ENCODE measurements at regions not wholly inside any gene's neighbourhood (a gene's known extent, or its start where the extent isn't known, plus 50 kb on each side); places are given as distances from the start of the nearest gene placed in this dataset.
"Not testable (repeated sequence)": the region's sequence is repeated elsewhere in the genome, so short reads cannot be mapped to it uniquely, and the experiment has no call there.

- not testable (repeated sequence) for H3K4me3 ChIP-seq; H3K27ac ChIP-seq; DNase-seq; H3K9me3 ChIP-seq (replicated peaks); H3K36me3 ChIP-seq; H3K4me1 ChIP-seq; H3K27me3 ChIP-seq
Observed at GRCh38 chr22:10760418-10760817, 4767.6 kb upstream of the OR11H1 start.

GRCh38 chr22:10766320-10766719 is 4761.7 kb upstream of the OR11H1 start:
- H3K27ac ChIP-seq; H3K4me1 ChIP-seq; H3K36me3 ChIP-seq; DNase-seq; H3K9me3 ChIP-seq (replicated peaks); H3K27me3 ChIP-seq; H3K4me3 ChIP-seq: not testable (repeated sequence)

GRCh38 chr22:10768875-10769274 is 4759.1 kb upstream of the OR11H1 start:
- H3K36me3 ChIP-seq; H3K9me3 ChIP-seq (replicated peaks); H3K27ac ChIP-seq; H3K27me3 ChIP-seq; H3K4me1 ChIP-seq; H3K4me3 ChIP-seq; DNase-seq: not testable (repeated sequence)

- not testable (repeated sequence) for DNase-seq; H3K27ac ChIP-seq; H3K4me3 ChIP-seq; H3K4me1 ChIP-seq; H3K27me3 ChIP-seq; H3K9me3 ChIP-seq (replicated peaks); H3K36me3 ChIP-seq
Observed at GRCh38 chr22:10771744-10772143, 4756.2 kb upstream of the OR11H1 start.

GRCh38 chr22:10773341-10773740 is 4754.7 kb upstream of the OR11H1 start:
- H3K9me3 ChIP-seq (replicated peaks); DNase-seq; H3K27ac ChIP-seq; H3K4me1 ChIP-seq; H3K4me3 ChIP-seq; H3K27me3 ChIP-seq; H3K36me3 ChIP-seq: not testable (repeated sequence)

- not testable (repeated sequence) for H3K27ac ChIP-seq; H3K4me3 ChIP-seq; H3K27me3 ChIP-seq; H3K4me1 ChIP-seq; DNase-seq; H3K9me3 ChIP-seq (replicated peaks); H3K36me3 ChIP-seq
Observed at GRCh38 chr22:10775601-10776357, 4752.2 kb upstream of the OR11H1 start.

GRCh38 chr22:10776358-10776729 is 4751.6 kb upstream of the OR11H1 start:
- H3K27me3 ChIP-seq; H3K9me3 ChIP-seq (replicated peaks); DNase-seq; H3K36me3 ChIP-seq; H3K27ac ChIP-seq; H3K4me1 ChIP-seq; H3K4me3 ChIP-seq: not testable (repeated sequence)

- not testable (repeated sequence) for H3K27me3 ChIP-seq; H3K27ac ChIP-seq; H3K36me3 ChIP-seq; H3K4me1 ChIP-seq; H3K4me3 ChIP-seq; DNase-seq; H3K9me3 ChIP-seq (replicated peaks)
Observed at GRCh38 chr22:10777733-10778132, 4750.3 kb upstream of the OR11H1 start.

- H3K27me3 ChIP-seq, result no peaks in the 10 kb centered on the region
- DNase-seq, result no peak
- H3K4me1 ChIP-seq, result no peaks in the 10 kb centered on the region
- H3K36me3 ChIP-seq, result no peaks in the 10 kb centered on the region
- no peak overlapping the region for H3K27ac ChIP-seq
- H3K9me3 ChIP-seq (replicated peaks), result no peaks in the 10 kb centered on the region
- H3K4me3 ChIP-seq, result no peak overlapping the region
Observed at GRCh38 chr22:10778296-10778814, 4749.6 kb upstream of the OR11H1 start.

- H3K9me3 ChIP-seq (replicated peaks); H3K27ac ChIP-seq; H3K27me3 ChIP-seq; H3K4me3 ChIP-seq; H3K36me3 ChIP-seq; DNase-seq; H3K4me1 ChIP-seq: not testable (repeated sequence)
Observed at GRCh38 chr22:10779200-10779599, 4748.8 kb upstream of the OR11H1 start.

- DNase-seq, result no peak
- Histone ChIP-seq H3K27ac (no peak overlapping the region), H3K9me3 (replicated peaks) (no peaks in the 10 kb centered on the region), H3K4me3 (no peak overlapping the region), H3K36me3 (no peaks in the 10 kb centered on the region), H3K27me3 (no peaks in the 10 kb centered on the region), H3K4me1 (no peaks in the 10 kb centered on the region)
Observed at GRCh38 chr22:10780281-10780680, 4747.7 kb upstream of the OR11H1 start.

GRCh38 chr22:10781571-10782403 is 4746.2 kb upstream of the OR11H1 start:
- Histone ChIP-seq H3K27me3 (no peaks in the 10 kb centered on the region), H3K4me1 (no peaks in the 10 kb centered on the region), H3K9me3 (replicated peaks) (no peaks in the 10 kb centered on the region), H3K4me3 (no peak overlapping the region), H3K27ac (no peak overlapping the region), H3K36me3 (no peaks in the 10 kb centered on the region)
- DNase-seq, result no peak

All from SJCRH30 (cell line).